Glutamatergic neuron (in vitro differentiated cells): ENCODE measurements at regions not wholly inside any gene's neighbourhood (a gene's known extent, or its start where the extent isn't known, plus 50 kb on each side); places are given as distances from the start of the nearest gene placed in this dataset.

ENCODE experiments used
- DNase-seq: peaks from one replicate; pipeline ENCODE4 v3.0.0; 2022
- H3K27ac Mint-ChIP-seq: one replicate; pipeline ENCODE4 v1.8.0; 2020; ENCODE audit warnings: mild to moderate bottlenecking, mixed read lengths, inconsistent platforms; ENCODE audit not compliant: unreplicated experiment
- H3K27me3 Mint-ChIP-seq: one replicate; pipeline ENCODE4 v1.8.0; 2020; ENCODE audit warnings: mild to moderate bottlenecking, moderate library complexity, mixed read lengths, inconsistent platforms; ENCODE audit not compliant: unreplicated experiment
- H3K36me3 Mint-ChIP-seq: one replicate; pipeline ENCODE4 v1.8.0; 2020; ENCODE audit warnings: mild to moderate bottlenecking, mixed read lengths, inconsistent platforms; ENCODE audit not compliant: unreplicated experiment
- H3K4me1 Mint-ChIP-seq: one replicate; pipeline ENCODE4 v1.8.0; 2020; ENCODE audit warnings: mild to moderate bottlenecking, low read depth, mixed read lengths, inconsistent platforms; ENCODE audit not compliant: unreplicated experiment
- H3K4me3 Mint-ChIP-seq: one replicate; pipeline ENCODE4 v1.8.0; 2020; ENCODE audit warnings: mild to moderate bottlenecking, mixed read lengths, inconsistent platforms; ENCODE audit not compliant: unreplicated experiment
- H3K9me3 Mint-ChIP-seq: one replicate; pipeline ENCODE4 v1.8.0; 2020; ENCODE audit warnings: mild to moderate bottlenecking, moderate library complexity, mixed read lengths, inconsistent platforms; ENCODE audit not compliant: unreplicated experiment
- CTCF ChIP-seq: fragments of 200-600 bp; sonication (generic); IDR thresholded peaks from one replicate; pipeline ENCODE4 v1.5.0; 2021; ENCODE audit not compliant: partially characterized antibody, unreplicated experiment

DNA sequence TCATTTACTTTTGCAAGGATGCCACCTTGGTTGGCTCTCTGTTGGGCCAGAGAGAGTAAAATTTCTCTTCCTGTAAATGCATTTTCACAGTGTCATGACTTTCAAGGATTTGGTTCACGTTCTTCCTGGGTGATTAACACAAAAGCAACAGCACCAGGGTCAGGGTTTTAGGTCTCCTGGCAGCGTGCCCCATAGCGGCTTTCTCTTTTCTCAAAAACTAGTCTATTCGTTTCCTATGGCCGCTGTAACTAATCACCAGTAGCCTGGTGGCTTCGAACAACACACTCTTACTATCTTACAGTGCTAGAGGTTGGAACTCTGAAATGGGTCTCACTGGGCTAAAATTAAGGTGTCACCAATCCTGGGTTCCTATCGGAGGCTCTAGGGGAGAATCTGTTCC is 56.3 kb upstream of the ACMSD start:
- Mint-ChIP-seq H3K36me3 (no peaks in the 10 kb centered on the region), H3K4me3 (no peak overlapping the region), H3K27ac (no peak overlapping the region), H3K9me3 (no peaks in the 10 kb centered on the region), H3K4me1 (no peaks in the 10 kb centered on the region), H3K27me3 (no peaks in the 10 kb centered on the region)
- TF ChIP-seq CTCF = no peak
- DNase-seq = no peak

DNA sequence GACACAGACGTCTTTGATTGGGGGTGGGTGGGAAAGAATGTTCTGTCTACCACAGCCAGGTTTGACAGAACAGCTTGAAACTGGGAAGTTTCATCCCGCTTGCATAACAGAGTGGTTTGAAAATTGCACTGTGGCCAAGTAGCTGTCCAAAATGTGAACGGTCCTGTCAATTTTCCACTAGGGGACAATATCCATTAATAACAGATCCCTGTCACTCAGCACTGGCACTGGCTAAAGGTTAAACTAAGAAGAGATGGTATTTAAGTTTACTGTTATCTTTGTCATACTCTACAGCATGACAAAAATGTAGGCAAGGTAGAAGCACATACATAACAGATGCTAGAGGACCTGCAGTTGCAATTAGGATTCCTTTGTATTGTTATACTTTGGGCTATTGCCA is 55.6 kb upstream of the ACMSD start:
- Mint-ChIP-seq H3K36me3 (no peaks in the 10 kb centered on the region), H3K9me3 (no peaks in the 10 kb centered on the region), H3K4me3 (no peak overlapping the region), H3K27ac (no peak overlapping the region), H3K27me3 (peaks cover 2% of the 10 kb centered on the region), H3K4me1 (no peaks in the 10 kb centered on the region)
- TF ChIP-seq CTCF = no peak
- DNase-seq = no peak

DNA sequence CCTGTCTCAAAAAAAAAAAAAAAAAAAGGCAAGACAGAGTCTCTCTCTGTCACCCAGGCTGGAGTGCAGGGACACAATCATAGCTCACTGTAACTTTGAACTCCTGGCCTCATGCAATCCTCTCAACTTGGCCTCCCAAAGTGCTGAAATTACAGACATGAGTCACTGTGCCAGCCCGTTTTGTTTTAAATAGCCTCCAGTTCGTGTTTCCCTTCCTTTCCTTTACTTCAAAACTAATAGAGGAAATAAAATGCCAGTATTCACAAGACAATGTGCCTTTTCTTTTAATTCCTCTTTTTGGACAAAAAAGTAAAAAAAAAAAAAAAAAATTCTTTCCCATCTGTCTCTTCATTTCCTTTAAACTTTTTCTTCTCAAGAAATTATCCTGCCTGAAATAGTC is 54.5 kb upstream of the ACMSD start:
- H3K9me3 Mint-ChIP-seq = peaks cover 1% of the 10 kb centered on the region
- H3K36me3 Mint-ChIP-seq = no peaks in the 10 kb centered on the region

GRCh38 chr2:134785659-134786430 is 52.6 kb upstream of the ACMSD start:
- H3K27ac Mint-ChIP-seq = no peak overlapping the region
- TF ChIP-seq CTCF = no peak

More for the DNA sequence above, 54.5 kb upstream of the ACMSD start:
- H3K4me1 Mint-ChIP-seq = no peaks in the 10 kb centered on the region
- no peak for TF ChIP-seq CTCF
- DNase-seq = no peak
- H3K27me3 Mint-ChIP-seq = peaks cover 4% of the 10 kb centered on the region
- H3K27ac Mint-ChIP-seq = no peak overlapping the region
- H3K4me3 Mint-ChIP-seq = no peak overlapping the region

GRCh38 chr2:134788417-134788816 is 50.0 kb upstream of the ACMSD start:
- no peak for DNase-seq
- TF ChIP-seq CTCF = no peak
- no peak overlapping the region for H3K4me3 Mint-ChIP-seq
- peaks cover 1% of the 10 kb centered on the region for H3K9me3 Mint-ChIP-seq
- peaks cover 1% of the 10 kb centered on the region for H3K4me1 Mint-ChIP-seq
- H3K36me3 Mint-ChIP-seq = peaks cover 4% of the 10 kb centered on the region
- peaks cover 6% of the 10 kb centered on the region for H3K27me3 Mint-ChIP-seq
- H3K27ac Mint-ChIP-seq = no peak overlapping the region

More at GRCh38 chr2:134785659-134786430, 52.6 kb upstream of the ACMSD start:
- no peak overlapping the region for H3K4me3 Mint-ChIP-seq
- H3K4me1 Mint-ChIP-seq = peaks cover 1% of the 10 kb centered on the region
- H3K27me3 Mint-ChIP-seq = peaks cover 6% of the 10 kb centered on the region
- peaks cover 4% of the 10 kb centered on the region for H3K36me3 Mint-ChIP-seq
- H3K9me3 Mint-ChIP-seq = peaks cover 1% of the 10 kb centered on the region
- no peak for DNase-seq
